Neural cell (in vitro differentiated cells): ENCODE measurements at regions not wholly inside any gene's neighbourhood (a gene's known extent, or its start where the extent isn't known, plus 50 kb on each side); places are given as distances from the start of the nearest gene placed in this dataset.

Experiments
- H2AFZ ChIP-seq: fragments of 200-600, 300-800 bp; sonication (generic), shearing (Covaris generic); 2 replicates; pipeline ENCODE4 v1.6.0; 2014; ENCODE audit warnings: low read depth, mild to moderate bottlenecking, antibody characterized with exemption, low read length, moderate library complexity
- H3F3A ChIP-seq: fragments of 200-600 bp; shearing (Covaris generic); 2 replicates; pipeline ENCODE4 v1.6.1; 2016; ENCODE audit warnings: mild to moderate bottlenecking, moderate library complexity, mixed read lengths, antibody characterized with exemption, low read length; ENCODE audit not compliant: insufficient read depth, poor library complexity, severe bottlenecking
- H3K27ac ChIP-seq: fragments of 200-600, 300-800 bp; sonication (generic), shearing (Covaris generic); 2 replicates; pipeline ENCODE4 v1.5.1; 2014; ENCODE audit warnings: mild to moderate bottlenecking, low read length, moderate library complexity
- H3K27me3 ChIP-seq: fragments of 300-800, 200-600 bp; sonication (generic), shearing (Covaris generic); 2 replicates; pipeline ENCODE4 v1.6.0; 2014; ENCODE audit warnings: mild to moderate bottlenecking, low read depth, low read length, moderate library complexity; ENCODE audit not compliant: insufficient read depth
- H3K36me3 ChIP-seq: fragments of 300-800, 200-600 bp; sonication (generic), shearing (Covaris generic); 2 replicates; pipeline ENCODE4 v1.5.1; 2014; ENCODE audit warnings: mild to moderate bottlenecking, antibody characterized with exemption, low read length, moderate library complexity; ENCODE audit not compliant: insufficient read depth
- H3K4me2 ChIP-seq: fragments of 300-800, 200-600 bp; sonication (generic), shearing (Covaris generic); 2 replicates; pipeline ENCODE4 v1.6.0; 2014; ENCODE audit warnings: mild to moderate bottlenecking, low read length
- H3K4me3 ChIP-seq: fragments of 300-800, 200-600 bp; sonication (generic), shearing (Covaris generic); 2 replicates; pipeline ENCODE4 v1.5.1; 2014; ENCODE audit warnings: mild to moderate bottlenecking, low read length, moderate library complexity
- H3K79me2 ChIP-seq: fragments of 200-600 bp; shearing (Covaris generic); replicated peaks from 2 replicates; pipeline ENCODE4 v1.6.0; 2014; ENCODE audit warnings: mild to moderate bottlenecking, low read length, moderate library complexity; ENCODE audit not compliant: insufficient read depth
- H3K9ac ChIP-seq: fragments of 300-800, 200-600 bp; sonication (generic), shearing (Covaris generic); 2 replicates; pipeline ENCODE4 v1.6.1; 2016; ENCODE audit warnings: mild to moderate bottlenecking, low read length, mixed read lengths
- H3K9me2 ChIP-seq: fragments of 200-600 bp; shearing (Covaris generic); 2 replicates; pipeline ENCODE4 v1.6.1; 2016; ENCODE audit warnings: mild to moderate bottlenecking, low read length, mixed read lengths; ENCODE audit not compliant: insufficient read depth
- H3K9me3 ChIP-seq: fragments of 200-600, 300-800 bp; sonication (generic), shearing (Covaris generic); 2 replicates; pipeline ENCODE4 v1.6.1; 2016; ENCODE audit warnings: mild to moderate bottlenecking, mixed run types, low read length, moderate library complexity, mixed read lengths
- H4K20me1 ChIP-seq: fragments of 200-600 bp; shearing (Covaris generic); 2 replicates; pipeline ENCODE4 v1.6.1; 2016; ENCODE audit warnings: mild to moderate bottlenecking, mixed run types; ENCODE audit not compliant: insufficient read depth
- CTCF ChIP-seq: fragments of 450-650 bp; IDR thresholded peaks from 2 replicates; pipeline ENCODE4 v1.5.1; 2014; ENCODE audit warnings: antibody characterized with exemption, mild to moderate bottlenecking, moderate library complexity; ENCODE audit not compliant: poor library complexity, severe bottlenecking
- EP300 ChIP-seq: fragments of 450-650 bp; conservative IDR thresholded peaks from 2 replicates; pipeline ENCODE4 v1.6.1; 2014; ENCODE audit warnings: antibody characterized with exemption, mild to moderate bottlenecking, moderate library complexity; ENCODE audit not compliant: poor library complexity, severe bottlenecking
- EZH2 ChIP-seq: fragments of 200-600, 300-800 bp; shearing (Covaris generic), sonication (generic); IDR thresholded peaks from 2 replicates; pipeline ENCODE4 v1.6.1; 2014; ENCODE audit warnings: antibody characterized with exemption, low read length, borderline replicate concordance, mild to moderate bottlenecking; ENCODE audit not compliant: insufficient read depth, poor library complexity, severe bottlenecking
- MXI1 ChIP-seq: fragments of 450-650 bp; conservative IDR thresholded peaks from 2 replicates; pipeline ENCODE4 v1.6.1; 2014; ENCODE audit warnings: antibody characterized with exemption, mild to moderate bottlenecking; ENCODE audit not compliant: poor library complexity, severe bottlenecking
- POLR2AphosphoS5 ChIP-seq: IDR thresholded peaks from 2 replicates; pipeline ENCODE4 v1.6.1; 2012
- RAD21 ChIP-seq: fragments of 450-650 bp; conservative IDR thresholded peaks from 2 replicates; pipeline ENCODE4 v1.6.1; 2014; ENCODE audit warnings: antibody characterized with exemption, mild to moderate bottlenecking, moderate library complexity
- REST ChIP-seq: IDR thresholded peaks from 2 replicates; pipeline ENCODE4 v1.6.1; 2012; ENCODE audit warnings: borderline replicate concordance
- SMC3 ChIP-seq: fragments of 450-650 bp; conservative IDR thresholded peaks from 2 replicates; pipeline ENCODE4 v1.6.1; 2014; ENCODE audit warnings: antibody characterized with exemption, mild to moderate bottlenecking, moderate library complexity; ENCODE audit not compliant: poor library complexity
- TAF1 ChIP-seq: IDR thresholded peaks from 2 replicates; pipeline ENCODE4 v1.6.1; 2012; ENCODE audit warnings: low read depth

- TF ChIP-seq MXI1 = no peak
- TF ChIP-seq RAD21 = no peak
- TF ChIP-seq CTCF = no peak
- no peak for TF ChIP-seq POLR2AphosphoS5
- no peak for TF ChIP-seq EZH2
- TF ChIP-seq REST = no peak
- TF ChIP-seq EP300 = no peak
- no peak for TF ChIP-seq TAF1
- no peak for TF ChIP-seq SMC3
- Histone ChIP-seq H3F3A (no peaks in the 10 kb centered on the region), H3K27ac (no peak overlapping the region), H3K36me3 (no peaks in the 10 kb centered on the region), H3K27me3 (no peaks in the 10 kb centered on the region), H3K79me2 (no peaks in the 10 kb centered on the region), H3K9me2 (no peaks in the 10 kb centered on the region), H3K4me2 (no peak overlapping the region), H3K4me3 (no peak overlapping the region), H2AFZ (no peak overlapping the region), H4K20me1 (no peaks in the 10 kb centered on the region), H3K9ac (no peak overlapping the region), H3K9me3 (no peaks in the 10 kb centered on the region)
These were observed 496.1 kb downstream of the SHQ1 start for GRCh38 chr3:72352176-72352575.

GRCh38 chr3:72351536-72351935 lies 496.7 kb downstream of the SHQ1 start:
- H3K4me2 ChIP-seq = no peak overlapping the region
- no peaks in the 10 kb centered on the region for H3K9me3 ChIP-seq
- no peak overlapping the region for H3K27ac ChIP-seq
- no peak overlapping the region for H3K4me3 ChIP-seq
- H2AFZ ChIP-seq = no peak overlapping the region
- no peak overlapping the region for H3K9ac ChIP-seq
- no peaks in the 10 kb centered on the region for H3K36me3 ChIP-seq
- H3K79me2 ChIP-seq = no peaks in the 10 kb centered on the region
- TF ChIP-seq EP300 (no peak), POLR2AphosphoS5 (no peak), REST (no peak)
- H4K20me1 ChIP-seq = no peaks in the 10 kb centered on the region
- H3F3A ChIP-seq = no peaks in the 10 kb centered on the region
- no peaks in the 10 kb centered on the region for H3K27me3 ChIP-seq
- H3K9me2 ChIP-seq = no peaks in the 10 kb centered on the region
